KOPT-K1 (cell line): ENCODE measurements at regions not wholly inside any gene's neighbourhood (a gene's known extent, or its start where the extent isn't known, plus 50 kb on each side); places are given as distances from the start of the nearest gene placed in this dataset.

Experiments
- H3K27ac ChIP-seq: fragments of 200-600 bp; sonication (generic); 2 replicates; pipeline ENCODE4 v1.5.1; 2016; ENCODE audit warnings: antibody characterized with exemption, mild to moderate bottlenecking, low read depth, low read length; ENCODE audit not compliant: poor library complexity, severe bottlenecking
- H3K36me3 ChIP-seq: fragments of 200-600 bp; sonication (generic); 2 replicates; pipeline ENCODE4 v1.5.1; 2017; ENCODE audit warnings: antibody characterized with exemption, mild to moderate bottlenecking, low read length, moderate library complexity; ENCODE audit not compliant: insufficient read depth
- H3K9me3 ChIP-seq: fragments of 200-600 bp; sonication (generic); 2 replicates; pipeline ENCODE4 v1.5.1; 2017; ENCODE audit warnings: antibody characterized with exemption, low read length, mild to moderate bottlenecking; ENCODE audit not compliant: insufficient read depth, poor library complexity, severe bottlenecking

DNA sequence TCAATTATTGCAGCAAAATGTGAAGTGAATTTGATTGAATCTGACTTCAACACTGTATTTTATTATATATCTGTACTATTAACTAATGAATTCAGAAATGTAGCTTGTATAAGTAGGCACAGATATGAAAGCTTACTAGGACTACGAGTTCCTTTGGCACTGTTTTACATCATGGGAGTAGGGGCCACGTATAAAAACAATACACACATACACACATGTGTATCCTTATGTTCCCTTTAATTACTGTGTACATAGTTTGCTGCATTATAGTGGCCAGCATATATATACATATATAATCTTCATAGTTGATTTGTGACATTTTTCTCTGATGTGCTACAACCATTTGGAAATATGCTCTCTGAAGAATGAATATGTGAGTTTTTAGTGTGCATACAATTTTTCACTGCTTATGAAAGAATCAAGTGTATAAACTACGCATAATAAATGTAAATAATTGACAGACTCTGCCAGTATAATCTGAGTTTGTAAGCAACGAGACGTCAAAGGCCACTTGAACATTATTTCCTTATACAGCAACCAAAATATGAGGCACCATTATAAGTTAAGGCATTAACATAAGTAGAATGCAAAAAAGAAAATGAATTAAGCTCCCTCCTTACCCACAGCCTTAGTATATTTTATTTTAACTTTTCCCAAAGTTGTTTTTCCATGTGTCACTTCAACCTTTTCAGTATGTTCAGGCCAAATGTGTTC, 98.1 kb upstream of the GALNT5 start:
- Histone ChIP-seq H3K9me3 (peaks cover 3% of the 10 kb centered on the region), H3K36me3 (no peaks in the 10 kb centered on the region), H3K27ac (no peak overlapping the region)

DNA sequence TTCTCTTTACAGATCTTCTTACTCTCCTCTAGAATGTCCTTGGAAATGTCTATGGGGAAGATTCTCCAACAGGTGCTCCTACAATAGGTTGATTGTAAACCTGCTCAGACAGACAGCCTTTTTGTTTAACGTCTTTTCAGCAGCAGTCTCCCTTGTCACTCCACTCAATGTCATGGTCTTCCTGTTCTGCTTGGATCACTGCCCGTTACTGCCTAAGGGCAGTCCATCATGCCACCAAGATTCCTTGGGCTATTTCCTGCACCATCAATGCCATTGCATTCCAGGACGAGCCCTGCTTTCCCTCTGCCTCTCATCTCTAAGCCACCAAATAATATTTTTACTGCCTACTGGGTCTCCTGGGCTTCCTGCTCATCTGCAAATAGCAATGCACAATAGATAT, 97.4 kb upstream of the GALNT5 start:
- Histone ChIP-seq H3K27ac (no peak overlapping the region), H3K9me3 (peaks cover 10% of the 10 kb centered on the region), H3K36me3 (no peaks in the 10 kb centered on the region)

DNA sequence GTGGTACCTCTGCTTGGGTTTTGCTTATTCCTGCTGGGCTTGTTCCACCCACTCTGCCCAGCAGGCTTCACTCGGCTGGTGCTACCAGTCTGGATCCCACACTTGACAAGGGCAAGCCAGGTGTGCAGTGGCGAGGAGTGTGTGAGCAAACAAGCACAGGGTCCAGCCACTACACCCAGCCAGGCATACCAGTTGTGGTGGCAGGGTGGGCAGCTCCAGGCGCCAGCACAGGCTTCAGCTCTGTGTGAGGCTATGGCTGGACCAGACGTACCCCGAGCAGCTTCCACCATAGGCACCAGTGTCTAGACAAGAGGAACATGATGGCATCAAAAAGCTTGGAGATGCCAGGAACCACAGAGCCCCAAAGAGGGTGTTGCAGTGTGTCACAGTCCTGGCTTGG, 93.1 kb upstream of the GALNT5 start:
- no peaks in the 10 kb centered on the region for H3K36me3 ChIP-seq
- peaks cover 12% of the 10 kb centered on the region for H3K9me3 ChIP-seq
- H3K27ac ChIP-seq = no peak overlapping the region

DNA sequence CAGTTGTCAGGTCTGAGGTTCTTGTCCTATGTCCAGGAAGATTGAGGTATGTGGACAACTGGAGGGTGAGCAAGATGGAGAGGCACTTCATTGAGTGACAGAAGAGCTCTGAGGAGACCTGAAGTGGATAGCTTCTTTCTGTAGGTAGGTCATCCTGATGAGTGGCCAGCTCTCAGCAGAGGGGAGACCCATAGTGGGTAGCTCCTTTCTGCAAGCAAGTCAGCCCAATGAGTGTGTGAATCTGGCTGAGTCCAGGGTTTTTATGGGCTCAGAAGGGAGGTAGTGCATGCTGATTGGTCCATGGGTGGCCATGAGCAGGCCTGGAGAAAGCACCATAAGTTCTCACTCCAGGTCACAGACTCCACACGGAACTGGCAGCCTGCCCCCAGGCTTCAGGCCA, 92.6 kb upstream of the GALNT5 start:
- Histone ChIP-seq H3K36me3 (no peaks in the 10 kb centered on the region), H3K27ac (no peak overlapping the region), H3K9me3 (peaks cover 12% of the 10 kb centered on the region)

DNA sequence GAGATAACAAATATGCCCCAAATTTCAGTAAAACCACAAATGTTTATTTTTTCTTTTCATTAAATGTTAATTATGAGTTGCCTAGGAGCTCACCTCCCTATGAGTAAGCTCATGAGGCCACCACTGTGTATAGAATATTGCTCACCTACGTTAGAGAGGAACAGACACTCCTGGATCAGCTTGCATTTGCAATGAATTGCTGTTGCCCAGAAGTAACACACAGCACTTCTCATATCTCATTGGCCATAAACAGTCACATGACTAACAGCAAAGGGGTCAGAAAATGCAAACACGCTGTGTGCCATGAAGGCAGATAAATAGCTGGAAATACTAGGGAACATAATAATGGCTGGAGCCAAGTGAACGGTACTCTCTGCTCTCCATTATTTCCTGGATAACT, 89.0 kb upstream of the GALNT5 start:
- H3K9me3 ChIP-seq = peaks cover 12% of the 10 kb centered on the region
- no peak overlapping the region for H3K27ac ChIP-seq
- no peaks in the 10 kb centered on the region for H3K36me3 ChIP-seq

DNA sequence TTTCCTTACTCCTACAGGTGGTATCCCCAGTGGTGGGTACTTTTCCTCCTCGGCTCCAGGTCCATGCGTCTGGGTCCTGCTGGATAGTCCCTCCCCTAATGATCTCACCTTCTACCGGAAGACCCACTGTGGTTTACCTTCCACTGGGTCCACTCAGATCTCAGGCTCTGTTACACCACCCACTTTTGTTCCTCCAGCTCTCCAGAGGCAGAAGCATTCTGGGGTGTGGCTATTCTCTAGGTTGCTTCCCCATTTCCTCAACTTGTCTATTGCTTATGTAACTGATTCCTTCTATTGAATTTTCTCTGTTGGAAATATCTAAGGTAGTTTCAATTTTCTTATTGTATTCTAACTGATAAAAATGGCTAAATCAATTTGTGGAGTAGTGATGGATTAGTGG, 87.6 kb upstream of the GALNT5 start:
- Histone ChIP-seq H3K9me3 (peaks cover 4% of the 10 kb centered on the region), H3K36me3 (no peaks in the 10 kb centered on the region), H3K27ac (no peak overlapping the region)

DNA sequence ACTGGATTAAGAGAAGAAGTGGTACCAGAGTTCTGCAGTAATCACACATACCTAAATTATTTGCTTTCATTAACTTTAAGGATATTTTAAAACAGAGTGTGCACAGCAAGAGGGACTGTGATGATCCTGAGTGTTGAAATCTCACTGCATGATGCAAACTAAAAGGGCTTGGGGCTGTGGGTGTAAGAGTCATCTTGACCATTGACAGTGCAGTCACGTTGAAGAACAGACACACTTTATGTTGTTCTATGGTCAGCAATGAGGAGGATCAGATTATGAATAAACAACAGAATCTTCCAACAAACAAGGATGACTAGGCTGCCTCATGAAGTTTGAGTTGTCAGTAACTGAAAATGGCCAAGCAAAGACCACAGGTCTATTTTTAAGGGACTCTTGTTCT, 87.2 kb upstream of the GALNT5 start:
- Histone ChIP-seq H3K27ac (no peak overlapping the region), H3K36me3 (no peaks in the 10 kb centered on the region), H3K9me3 (peaks cover under 1% of the 10 kb centered on the region)

DNA sequence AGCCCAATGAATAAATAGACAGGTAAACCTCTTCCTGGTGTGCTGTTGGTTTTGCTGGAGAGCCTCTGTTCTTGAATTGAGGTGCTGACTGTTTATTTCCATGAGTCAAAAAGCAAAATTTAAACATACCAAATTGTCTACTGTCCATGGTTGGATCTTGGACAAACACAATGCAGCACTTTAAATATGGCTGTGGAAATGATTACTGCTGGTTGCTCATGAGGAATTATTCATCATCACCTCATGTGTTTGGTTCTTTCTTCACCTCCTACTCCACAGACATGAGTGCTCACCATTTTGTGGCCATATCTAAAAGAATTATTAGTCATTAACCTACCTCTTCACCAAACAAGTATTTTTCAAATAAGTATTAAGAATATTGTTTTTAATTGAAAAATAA, 85.3 kb upstream of the GALNT5 start:
- no peaks in the 10 kb centered on the region for H3K36me3 ChIP-seq
- no peak overlapping the region for H3K27ac ChIP-seq

DNA sequence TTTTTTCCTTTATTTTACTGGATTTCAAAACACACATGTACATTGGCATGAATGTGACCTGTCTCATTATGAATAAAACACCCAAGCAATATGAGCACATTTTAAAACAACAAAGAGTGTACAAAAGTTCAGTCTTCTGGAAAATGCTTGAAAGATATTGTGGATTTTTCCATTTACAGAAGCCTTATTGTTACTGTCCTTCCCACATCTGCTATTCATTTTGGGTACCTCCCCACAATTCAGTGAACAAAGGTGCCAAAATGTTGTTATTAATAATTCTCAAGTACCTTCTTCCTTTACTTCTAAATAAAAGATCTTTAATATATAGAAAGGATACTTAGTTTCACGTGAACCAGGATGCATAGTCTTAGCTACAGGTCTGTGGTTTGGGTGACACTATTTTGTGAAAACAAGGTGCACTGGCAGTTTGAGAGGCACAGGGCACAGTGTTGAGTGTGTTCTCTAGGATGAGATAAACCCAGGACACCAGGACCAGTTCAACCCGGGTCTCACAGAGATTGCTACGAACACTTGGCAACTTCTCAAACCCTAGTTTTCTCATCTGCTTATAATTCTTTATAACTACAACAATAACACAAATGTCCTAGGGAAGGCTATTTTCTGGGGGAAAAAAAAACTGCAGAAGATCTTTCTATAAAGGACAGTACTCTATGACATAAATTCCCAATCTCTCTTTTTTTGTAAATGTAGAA, 84.5 kb upstream of the GALNT5 start:
- Histone ChIP-seq H3K9me3 (no peaks in the 10 kb centered on the region), H3K36me3 (no peaks in the 10 kb centered on the region), H3K27ac (no peak overlapping the region)

More for the DNA sequence above, 85.3 kb upstream of the GALNT5 start:
- no peaks in the 10 kb centered on the region for H3K9me3 ChIP-seq

DNA sequence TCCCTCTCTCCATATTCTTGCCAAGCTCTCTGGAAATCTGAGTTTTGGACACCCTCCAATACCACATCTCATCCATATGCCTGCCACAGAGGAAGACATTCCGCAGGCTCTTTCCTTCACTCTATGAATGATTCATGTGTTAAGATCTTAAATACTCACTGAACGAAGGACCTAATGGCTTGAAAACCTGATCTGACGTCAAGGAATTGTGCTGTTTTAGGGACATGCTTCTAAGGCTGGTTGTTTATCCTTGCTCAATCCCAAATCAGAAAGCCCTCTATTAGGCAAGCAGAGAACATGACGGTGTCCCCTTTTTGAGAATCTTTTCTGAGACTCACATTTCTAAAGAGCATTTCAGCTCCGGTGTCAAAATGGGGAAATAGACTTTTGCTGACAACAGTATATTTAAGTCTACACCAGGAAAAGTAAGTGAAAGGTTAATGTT, 83.7 kb upstream of the GALNT5 start:
- H3K27ac ChIP-seq = no peak overlapping the region

DNA sequence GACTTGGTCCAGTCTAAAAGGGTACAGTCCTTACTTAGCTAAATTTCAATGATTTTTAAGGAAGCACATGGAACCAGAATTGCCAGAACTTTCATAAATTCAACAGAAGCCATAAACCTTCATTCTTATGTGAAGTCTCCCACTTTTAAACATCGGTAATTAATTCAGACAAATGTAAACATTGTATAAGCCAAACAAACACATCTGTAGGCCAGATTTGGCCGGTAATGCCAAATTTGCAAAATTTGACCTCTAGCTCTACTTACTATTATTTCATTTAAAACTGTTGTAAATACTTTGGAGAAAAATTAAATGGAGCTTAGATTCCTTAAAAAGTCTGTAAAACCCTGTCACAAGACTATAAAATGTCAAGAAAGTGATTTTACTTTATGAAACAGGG, 83.2 kb upstream of the GALNT5 start:
- no peaks in the 10 kb centered on the region for H3K36me3 ChIP-seq
- H3K9me3 ChIP-seq = no peaks in the 10 kb centered on the region
- H3K27ac ChIP-seq = no peak overlapping the region

More for the DNA sequence above, 83.7 kb upstream of the GALNT5 start:
- Histone ChIP-seq H3K9me3 (no peaks in the 10 kb centered on the region), H3K36me3 (no peaks in the 10 kb centered on the region)

DNA sequence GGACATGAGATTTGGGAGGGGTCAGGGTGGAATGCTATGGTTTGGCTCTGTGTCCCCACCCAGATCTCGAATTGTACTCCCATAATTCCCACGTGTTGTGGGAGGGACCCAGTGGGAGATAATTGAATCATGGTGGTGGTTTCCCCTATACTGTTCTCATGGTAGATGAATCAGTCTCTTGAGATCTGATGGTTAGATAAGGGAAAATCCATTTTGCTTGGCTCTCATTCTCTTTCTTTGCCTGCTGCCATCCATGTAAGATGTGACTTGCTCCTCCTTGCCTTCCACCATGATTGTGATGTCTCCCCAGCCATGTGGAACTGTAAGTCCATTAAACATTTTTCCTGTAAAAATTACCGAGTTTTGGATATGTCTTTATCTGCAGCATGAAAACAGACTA, 80.9 kb upstream of the GALNT5 start:
- no peak overlapping the region for H3K27ac ChIP-seq
- no peaks in the 10 kb centered on the region for H3K36me3 ChIP-seq

DNA sequence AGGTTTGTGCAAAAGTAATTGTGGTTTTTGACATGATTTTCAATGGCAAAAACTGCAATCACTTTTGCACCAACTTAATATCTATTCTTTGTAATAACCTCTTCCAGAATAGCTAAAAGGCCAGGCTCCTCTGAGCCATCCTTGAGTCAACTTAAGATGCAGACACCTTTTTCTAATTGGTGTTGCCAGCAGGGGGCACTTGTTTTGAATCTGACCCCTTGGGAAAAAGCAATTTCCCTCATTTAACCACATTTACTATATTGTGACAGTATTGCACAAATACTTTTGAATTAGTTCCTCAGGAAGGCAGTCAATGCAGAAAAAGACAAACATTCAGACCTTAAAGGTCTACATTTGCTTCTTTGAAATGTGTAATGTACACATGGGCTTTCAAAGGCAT, 78.6 kb upstream of the GALNT5 start:
- no peak overlapping the region for H3K27ac ChIP-seq
- H3K36me3 ChIP-seq = no peaks in the 10 kb centered on the region
- no peaks in the 10 kb centered on the region for H3K9me3 ChIP-seq

More for the DNA sequence above, 80.9 kb upstream of the GALNT5 start:
- H3K9me3 ChIP-seq = no peaks in the 10 kb centered on the region

DNA sequence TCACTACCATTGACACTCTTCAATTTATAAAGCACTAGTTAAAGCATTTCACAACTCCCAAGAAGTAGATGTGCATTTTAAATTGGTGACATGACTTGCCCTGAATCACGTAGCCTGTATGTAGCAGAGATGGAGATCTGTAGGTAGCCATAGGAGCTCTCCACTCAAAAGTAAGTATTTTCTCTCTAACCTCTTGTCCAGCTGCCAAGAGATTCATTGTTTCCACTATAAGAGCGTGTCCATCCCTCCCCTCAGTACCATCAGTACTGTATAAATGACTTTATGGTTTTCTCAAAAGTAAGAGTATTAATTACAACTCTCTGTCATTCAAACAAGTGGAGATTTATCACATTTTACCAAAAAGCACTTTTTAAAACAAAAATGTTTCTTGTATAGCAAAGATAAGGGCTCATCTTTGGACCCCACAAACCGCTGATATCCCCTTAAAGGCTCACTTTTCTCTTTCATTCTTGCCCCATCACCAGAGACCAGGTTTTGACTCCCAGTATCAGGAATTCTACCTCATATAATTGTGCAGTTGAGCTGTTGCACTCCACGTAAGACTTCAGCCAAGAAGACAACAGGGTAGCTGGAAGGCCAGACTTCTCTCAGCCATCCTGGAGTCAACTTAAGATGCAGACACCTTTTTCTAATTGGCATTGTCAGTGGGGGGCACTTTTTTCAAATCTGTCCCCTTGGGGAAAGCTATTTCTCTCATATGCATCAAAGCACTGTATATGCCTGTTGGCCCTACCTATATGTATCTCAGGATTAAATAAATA, 78.0 kb upstream of the GALNT5 start:
- no peak overlapping the region for H3K27ac ChIP-seq
- H3K36me3 ChIP-seq = no peaks in the 10 kb centered on the region
- H3K9me3 ChIP-seq = no peaks in the 10 kb centered on the region

DNA sequence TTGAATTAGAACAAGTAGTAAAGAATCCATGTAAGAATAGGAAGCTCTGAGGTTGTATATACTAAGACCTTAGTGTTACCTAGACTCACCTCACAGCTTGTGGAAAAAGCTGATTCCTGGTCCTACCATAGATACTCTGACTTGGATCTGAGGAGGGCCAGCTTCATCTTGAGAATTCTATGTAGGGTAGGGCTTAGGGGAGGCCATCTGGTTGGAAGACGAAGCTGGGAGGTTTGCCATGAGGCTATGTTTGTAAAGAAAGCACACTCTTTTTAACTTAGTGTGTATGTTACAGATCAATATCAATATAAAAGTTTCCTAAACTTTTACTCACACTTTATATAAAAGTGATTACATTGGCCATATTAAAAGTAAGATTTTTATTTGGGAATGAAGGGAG, 77.1 kb upstream of the GALNT5 start:
- no peak overlapping the region for H3K27ac ChIP-seq

More for the DNA sequence above, 77.1 kb upstream of the GALNT5 start:
- no peaks in the 10 kb centered on the region for H3K9me3 ChIP-seq
- no peaks in the 10 kb centered on the region for H3K36me3 ChIP-seq
